ENCODE measurements at regions not wholly inside any gene's neighbourhood (a gene's known extent, or its start where the extent isn't known, plus 50 kb on each side); places are given as distances from the start of the nearest gene placed in this dataset.

GRCh38 chr4:180634306-180634705 lies 1608.9 kb upstream of the TENM3 start:
- Histone ChIP-seq H3K4me3 (ENCODE audit: insufficient read depth, low read length) (no peak overlapping the region), H3K36me3 (ENCODE audit: insufficient read depth, low read length) (no peaks in the 10 kb centered on the region), H3K4me1 (ENCODE audit: insufficient read depth, low read length) (no peaks in the 10 kb centered on the region), H3K27ac (ENCODE audit: low read depth, low read length) (no peak overlapping the region), H2AFZ (ENCODE audit: low read length) (no peak overlapping the region), H4K20me1 (ENCODE audit: insufficient read depth, low read length) (no peaks in the 10 kb centered on the region), H3K4me2 (ENCODE audit: insufficient read depth, low read length) (no peak overlapping the region), H3K27me3 (ENCODE audit: insufficient read depth, low read length) (no peaks in the 10 kb centered on the region), H3K9me3 (ENCODE audit: low read depth, low read length) (peaks cover 4% of the 10 kb centered on the region), H3K79me2 (ENCODE audit: insufficient read depth, low read length) (no peaks in the 10 kb centered on the region)
- DNase-seq (ENCODE audit: insufficient read length, low spot score, missing footprints) = no peak
- no peak for TF ChIP-seq CTCF (IDR thresholded peaks at IDR 0.05; ENCODE audit: extremely low read depth, low read depth, low read length)

- Histone ChIP-seq H3K27ac (ENCODE audit: low read depth, low read length) (no peak overlapping the region), H3K4me1 (ENCODE audit: insufficient read depth, low read length) (no peaks in the 10 kb centered on the region), H3K27me3 (ENCODE audit: insufficient read depth, low read length) (no peaks in the 10 kb centered on the region), H3K79me2 (ENCODE audit: insufficient read depth, low read length) (no peaks in the 10 kb centered on the region), H3K9me3 (ENCODE audit: low read depth, low read length) (peaks cover 3% of the 10 kb centered on the region), H3K4me2 (ENCODE audit: insufficient read depth, low read length) (no peak overlapping the region), H3K4me3 (ENCODE audit: insufficient read depth, low read length) (no peak overlapping the region), H4K20me1 (ENCODE audit: insufficient read depth, low read length) (no peaks in the 10 kb centered on the region), H3K36me3 (ENCODE audit: insufficient read depth, low read length) (no peaks in the 10 kb centered on the region), H2AFZ (ENCODE audit: low read length) (no peak overlapping the region)
- TF ChIP-seq CTCF (IDR thresholded peaks at IDR 0.05; ENCODE audit: extremely low read depth, low read depth, low read length) = no peak
- DNase-seq (ENCODE audit: insufficient read length, low spot score, missing footprints) = no peak
Observed at GRCh38 chr4:180635281-180635680, 1607.9 kb upstream of the TENM3 start.

DNA sequence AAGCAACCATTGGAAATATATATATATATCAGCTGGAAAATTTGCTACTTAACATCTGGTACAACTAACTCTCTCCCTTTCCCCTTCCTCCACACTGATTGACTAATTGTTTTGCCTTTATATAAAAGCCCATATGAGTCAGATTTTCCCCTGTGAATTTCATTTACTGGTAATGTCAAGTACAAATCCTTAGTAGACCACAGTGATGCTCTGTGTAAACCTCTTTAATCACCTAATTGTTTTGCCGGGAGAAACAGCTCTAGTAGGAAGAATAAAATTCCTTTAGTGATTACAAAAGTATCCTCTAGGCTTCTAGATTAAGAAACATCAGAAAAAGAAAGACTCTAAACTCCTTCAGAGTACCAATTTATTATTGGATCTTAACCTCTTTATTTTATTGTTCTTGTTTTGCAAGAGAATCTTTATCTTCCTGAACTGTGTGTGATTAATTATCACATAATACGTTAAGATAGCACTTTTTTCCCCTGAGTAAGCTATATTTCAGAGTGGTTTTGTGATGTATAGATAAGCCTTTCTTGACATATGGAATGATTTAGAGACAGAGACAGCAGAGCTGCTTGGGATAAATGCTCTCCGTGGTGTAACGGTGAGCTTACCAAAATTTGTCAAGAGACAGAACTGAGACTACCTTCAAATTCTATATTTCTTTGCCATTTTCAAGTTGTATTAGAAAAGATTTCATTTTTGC lies 1606.4 kb upstream of the TENM3 start:
- no peaks in the 10 kb centered on the region for H3K36me3 ChIP-seq (ENCODE audit: insufficient read depth, low read length)
- H3K79me2 ChIP-seq (ENCODE audit: insufficient read depth, low read length) = no peaks in the 10 kb centered on the region
- no peaks in the 10 kb centered on the region for H4K20me1 ChIP-seq (ENCODE audit: insufficient read depth, low read length)
- H3K9me3 ChIP-seq (ENCODE audit: low read depth, low read length) = peaks cover 2% of the 10 kb centered on the region
- no peak overlapping the region for H3K27ac ChIP-seq (ENCODE audit: low read depth, low read length)
- no peak overlapping the region for H2AFZ ChIP-seq (ENCODE audit: low read length)
- H3K4me3 ChIP-seq (ENCODE audit: insufficient read depth, low read length) = no peak overlapping the region
- H3K4me1 ChIP-seq (ENCODE audit: insufficient read depth, low read length) = no peaks in the 10 kb centered on the region
- no peak overlapping the region for H3K4me2 ChIP-seq (ENCODE audit: insufficient read depth, low read length)
- no peaks in the 10 kb centered on the region for H3K27me3 ChIP-seq (ENCODE audit: insufficient read depth, low read length)
- DNase-seq (ENCODE audit: insufficient read length, low spot score, missing footprints) = no peak
- TF ChIP-seq CTCF (IDR thresholded peaks at IDR 0.05; ENCODE audit: extremely low read depth, low read depth, low read length) = no peak

GRCh38 chr4:180637616-180638015 lies 1605.6 kb upstream of the TENM3 start:
- no peak overlapping the region for H3K4me3 ChIP-seq (ENCODE audit: insufficient read depth, low read length)
- no peaks in the 10 kb centered on the region for H3K79me2 ChIP-seq (ENCODE audit: insufficient read depth, low read length)
- H4K20me1 ChIP-seq (ENCODE audit: insufficient read depth, low read length) = no peaks in the 10 kb centered on the region
- DNase-seq (ENCODE audit: insufficient read length, low spot score, missing footprints) = no peak
- no peak overlapping the region for H3K27ac ChIP-seq (ENCODE audit: low read depth, low read length)
- H3K4me2 ChIP-seq (ENCODE audit: insufficient read depth, low read length) = no peak overlapping the region
- H3K9me3 ChIP-seq (ENCODE audit: low read depth, low read length) = peaks cover 2% of the 10 kb centered on the region
- no peaks in the 10 kb centered on the region for H3K4me1 ChIP-seq (ENCODE audit: insufficient read depth, low read length)
- no peaks in the 10 kb centered on the region for H3K27me3 ChIP-seq (ENCODE audit: insufficient read depth, low read length)
- TF ChIP-seq CTCF (IDR thresholded peaks at IDR 0.05; ENCODE audit: extremely low read depth, low read depth, low read length) = no peak
- H3K36me3 ChIP-seq (ENCODE audit: insufficient read depth, low read length) = no peaks in the 10 kb centered on the region
- H2AFZ ChIP-seq (ENCODE audit: low read length) = no peak overlapping the region
